WTC11 (cell line): ENCODE measurements at regions not wholly inside any gene's neighbourhood (a gene's known extent, or its start where the extent isn't known, plus 50 kb on each side); places are given as distances from the start of the nearest gene placed in this dataset.
"Not testable (repeated sequence)": the region's sequence is repeated elsewhere in the genome, so short reads cannot be mapped to it uniquely, and the experiment has no call there.

ENCODE experiments used
- ATAC-seq: fragments of 200-7000 bp; cut with Tn5 transposase; 2 replicates; pipeline ENCODE4 v1.10.0; 2021; ENCODE audit warnings: mild to moderate bottlenecking, moderate library complexity
- CTCF ChIA-PET: fragments of 300-600 bp; sonication (Branson Sonifier 250); formaldehyde crosslinking; loops from one replicate; lab custom pipeline; 2021; ENCODE audit warnings: antibody characterized with exemption; lab: Charles Lee
- POLR2A ChIA-PET: fragments of 350-600 bp; sonication (Branson Sonifier 250); formaldehyde crosslinking; loops from one replicate; lab custom pipeline; 2021; ENCODE audit warnings: antibody characterized with exemption; lab: Charles Lee
- DNase-seq: peaks from one replicate; pipeline ENCODE4 v3.0.0; 2021; ENCODE audit warnings: low spot score
- H3K27ac Mint-ChIP-seq: 2 replicates; pipeline ENCODE4 v1.8.0; 2021; ENCODE audit warnings: mixed read lengths
- H3K27me3 Mint-ChIP-seq: 2 replicates; pipeline ENCODE4 v1.8.0; 2021; ENCODE audit warnings: low read depth, mild to moderate bottlenecking, moderate library complexity, mixed read lengths
- H3K36me3 Mint-ChIP-seq: 2 replicates; pipeline ENCODE4 v1.8.0; 2021; ENCODE audit warnings: mixed read lengths
- H3K4me1 Mint-ChIP-seq: 2 replicates; pipeline ENCODE4 v1.8.0; 2022; ENCODE audit warnings: mixed read lengths
- H3K4me3 Mint-ChIP-seq: 2 replicates; pipeline ENCODE4 v1.8.0; 2021; ENCODE audit warnings: mild to moderate bottlenecking, moderate library complexity, mixed read lengths
- H3K9me3 Mint-ChIP-seq: 2 replicates; pipeline ENCODE4 v1.8.0; 2021; ENCODE audit warnings: mixed read lengths
- CREB1 ChIP-seq: sonication (generic); formaldehyde crosslinking; IDR thresholded peaks from 2 replicates; pipeline ENCODE4 v1.8.0; 2023; ENCODE audit warnings: mild to moderate bottlenecking, missing genetic modification reagents
- GTF2I ChIP-seq: fragments of 250-450 bp; sonication (Bioruptor Pico); conservative IDR thresholded peaks from 2 replicates; pipeline ENCODE4 v1.4.0; 2021; ENCODE audit warnings: mild to moderate bottlenecking
- NFATC4 ChIP-seq: fragments of 250-450 bp; sonication (Bioruptor Pico); IDR thresholded peaks from 2 replicates; pipeline ENCODE4 v1.9.0; 2021; ENCODE audit warnings: mild to moderate bottlenecking
- NFYB ChIP-seq: sonication (generic); formaldehyde crosslinking; conservative IDR thresholded peaks from 2 replicates; pipeline ENCODE4 v1.8.0; 2022; ENCODE audit warnings: low read depth, missing genetic modification reagents
- NR1H2 ChIP-seq: sonication (generic); formaldehyde crosslinking; IDR thresholded peaks from 2 replicates; pipeline ENCODE4 v1.9.0; 2021; ENCODE audit warnings: mild to moderate bottlenecking, moderate library complexity, missing genetic modification reagents
- NR2C2 ChIP-seq: sonication (generic); formaldehyde crosslinking; IDR thresholded peaks from 2 replicates; pipeline ENCODE4 v1.8.0; 2022; ENCODE audit warnings: mild to moderate bottlenecking, missing genetic modification reagents
- SOX15 ChIP-seq: fragments of 250-450 bp; sonication (Bioruptor Pico); IDR thresholded peaks from 2 replicates; pipeline ENCODE4 v1.9.0; 2021; ENCODE audit warnings: mild to moderate bottlenecking
- ZNF671 ChIP-seq: fragments of 250-450 bp; sonication (Bioruptor Pico); IDR thresholded peaks from 2 replicates; pipeline ENCODE4 v1.8.0; 2021; ENCODE audit warnings: mild to moderate bottlenecking
- TF ChIP-seq, protein P1 (sequence below): sonication (generic); formaldehyde crosslinking; conservative IDR thresholded peaks from 2 replicates; pipeline ENCODE4 v1.8.1; 2023; ENCODE audit warnings: mild to moderate bottlenecking, low read depth, missing genetic modification reagents, moderate library complexity
- TF ChIP-seq, protein P2 (sequence below): sonication (generic); formaldehyde crosslinking; IDR thresholded peaks from 2 replicates; pipeline ENCODE4 v1.8.1; 2022; ENCODE audit warnings: low read depth, mild to moderate bottlenecking, moderate library complexity, missing genetic modification reagents, borderline replicate concordance
- TF ChIP-seq, protein P3 (sequence below): sonication (generic); formaldehyde crosslinking; IDR thresholded peaks from 2 replicates; pipeline ENCODE4 v1.8.0; 2022; ENCODE audit warnings: mild to moderate bottlenecking, missing genetic modification reagents
- TF ChIP-seq, protein P4 (sequence below): sonication (generic); formaldehyde crosslinking; IDR thresholded peaks from 2 replicates; pipeline ENCODE4 v1.8.1; 2023; ENCODE audit warnings: mild to moderate bottlenecking, missing genetic modification reagents, borderline replicate concordance

DNA sequence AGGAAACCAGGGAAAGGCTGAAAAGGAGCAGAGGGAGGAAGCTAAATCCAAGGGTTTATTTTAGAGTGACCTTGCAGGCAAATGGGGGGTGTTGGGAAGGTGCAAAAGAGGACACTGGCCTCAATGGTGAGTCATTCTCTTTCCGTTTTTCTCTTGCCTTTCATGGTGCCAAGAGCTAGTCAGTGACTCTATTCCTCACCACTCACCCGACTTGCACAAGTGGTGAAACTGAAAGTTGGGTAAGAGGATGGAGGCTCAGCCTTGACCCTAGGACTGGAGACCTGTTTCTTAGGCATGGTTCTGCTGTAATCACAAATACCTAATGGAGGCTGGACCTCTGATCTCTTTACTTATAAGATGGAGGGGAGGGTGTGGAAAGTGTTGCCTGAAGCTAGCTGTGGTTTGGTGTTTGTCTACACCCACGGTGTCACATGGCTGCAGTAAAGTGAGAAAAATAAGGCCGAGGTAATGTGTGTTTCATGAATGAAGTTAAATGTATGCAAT, 67.3 kb upstream of the CREB3L1 start:
- Mint-ChIP-seq H3K4me1 (0 out of 2 replicates have a peak, but pooled peaks cover 3% of the 10 kb centered on the region), H3K9me3 (peaks cover 9% of the 10 kb centered on the region), H3K27me3 (no peaks in the 10 kb centered on the region), H3K27ac (no peak overlapping the region), H3K36me3 (no peaks in the 10 kb centered on the region), H3K4me3 (no peak overlapping the region)
- ChIA-PET CTCF (interaction anchor here (1.1 to 1.3 kb wide), 2 partner anchors 29 to 76 kb away, joined by 3 to 4 read pairs; no protein-coding TSS in a partner anchor), POLR2A (no interaction called here)
- TF ChIP-seq NFYB (CRISPR knock-in tag), result no peak
- TF ChIP-seq, protein P1, sequence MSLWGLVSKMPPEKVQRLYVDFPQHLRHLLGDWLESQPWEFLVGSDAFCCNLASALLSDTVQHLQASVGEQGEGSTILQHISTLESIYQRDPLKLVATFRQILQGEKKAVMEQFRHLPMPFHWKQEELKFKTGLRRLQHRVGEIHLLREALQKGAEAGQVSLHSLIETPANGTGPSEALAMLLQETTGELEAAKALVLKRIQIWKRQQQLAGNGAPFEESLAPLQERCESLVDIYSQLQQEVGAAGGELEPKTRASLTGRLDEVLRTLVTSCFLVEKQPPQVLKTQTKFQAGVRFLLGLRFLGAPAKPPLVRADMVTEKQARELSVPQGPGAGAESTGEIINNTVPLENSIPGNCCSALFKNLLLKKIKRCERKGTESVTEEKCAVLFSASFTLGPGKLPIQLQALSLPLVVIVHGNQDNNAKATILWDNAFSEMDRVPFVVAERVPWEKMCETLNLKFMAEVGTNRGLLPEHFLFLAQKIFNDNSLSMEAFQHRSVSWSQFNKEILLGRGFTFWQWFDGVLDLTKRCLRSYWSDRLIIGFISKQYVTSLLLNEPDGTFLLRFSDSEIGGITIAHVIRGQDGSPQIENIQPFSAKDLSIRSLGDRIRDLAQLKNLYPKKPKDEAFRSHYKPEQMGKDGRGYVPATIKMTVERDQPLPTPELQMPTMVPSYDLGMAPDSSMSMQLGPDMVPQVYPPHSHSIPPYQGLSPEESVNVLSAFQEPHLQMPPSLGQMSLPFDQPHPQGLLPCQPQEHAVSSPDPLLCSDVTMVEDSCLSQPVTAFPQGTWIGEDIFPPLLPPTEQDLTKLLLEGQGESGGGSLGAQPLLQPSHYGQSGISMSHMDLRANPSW (CRISPR knock-in tag), result no peak
- no peak for TF ChIP-seq NFATC4 (CRISPR knock-in tag)
- no peak for TF ChIP-seq CREB1 (CRISPR knock-in tag)
- no peak for TF ChIP-seq ZNF671 (CRISPR knock-in tag)
- TF ChIP-seq NR2C2, result no peak
- TF ChIP-seq, protein P2, sequence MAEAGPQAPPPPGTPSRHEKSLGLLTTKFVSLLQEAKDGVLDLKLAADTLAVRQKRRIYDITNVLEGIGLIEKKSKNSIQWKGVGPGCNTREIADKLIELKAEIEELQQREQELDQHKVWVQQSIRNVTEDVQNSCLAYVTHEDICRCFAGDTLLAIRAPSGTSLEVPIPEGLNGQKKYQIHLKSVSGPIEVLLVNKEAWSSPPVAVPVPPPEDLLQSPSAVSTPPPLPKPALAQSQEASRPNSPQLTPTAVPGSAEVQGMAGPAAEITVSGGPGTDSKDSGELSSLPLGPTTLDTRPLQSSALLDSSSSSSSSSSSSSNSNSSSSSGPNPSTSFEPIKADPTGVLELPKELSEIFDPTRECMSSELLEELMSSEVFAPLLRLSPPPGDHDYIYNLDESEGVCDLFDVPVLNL, result no peak
- ATAC-seq, result no peak
- DNase-seq, result no peak

DNA sequence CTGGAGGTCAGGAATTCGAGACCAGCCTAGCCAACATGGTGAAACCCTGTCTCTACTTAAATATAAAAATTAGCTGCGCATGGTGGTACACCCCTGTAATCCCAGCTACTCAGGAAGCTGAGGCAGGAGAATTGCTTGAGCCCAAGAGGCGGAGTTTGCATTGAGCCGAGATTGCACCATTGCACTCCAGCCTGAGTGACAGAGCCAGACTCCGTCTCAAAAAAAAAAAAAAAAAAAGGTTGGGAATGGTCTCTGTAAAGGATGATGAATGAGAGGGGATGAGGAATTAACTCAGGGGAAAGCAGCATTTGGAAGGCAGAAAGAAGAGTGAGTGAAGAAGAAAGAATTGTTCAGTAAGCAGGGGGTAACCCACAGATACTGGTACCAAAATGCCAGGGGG, 67.8 kb upstream of the CREB3L1 start:
- H3K27ac Mint-ChIP-seq, result 0 out of 2 replicates have a peak overlapping the region, but pooled peaks have one; percentile 10
- H3K9me3 Mint-ChIP-seq, H3K36me3 Mint-ChIP-seq, H3K4me1 Mint-ChIP-seq, H3K27me3 Mint-ChIP-seq, ATAC-seq, POLR2A ChIA-PET, H3K4me3 Mint-ChIP-seq, DNase-seq: not testable (repeated sequence)
- CTCF ChIA-PET, result interaction anchor here (0.6 to 1.3 kb wide), 4 partner anchors 30 to 1245 kb away, joined by 3 to 4 read pairs (median 3); no protein-coding TSS in a partner anchor

DNA sequence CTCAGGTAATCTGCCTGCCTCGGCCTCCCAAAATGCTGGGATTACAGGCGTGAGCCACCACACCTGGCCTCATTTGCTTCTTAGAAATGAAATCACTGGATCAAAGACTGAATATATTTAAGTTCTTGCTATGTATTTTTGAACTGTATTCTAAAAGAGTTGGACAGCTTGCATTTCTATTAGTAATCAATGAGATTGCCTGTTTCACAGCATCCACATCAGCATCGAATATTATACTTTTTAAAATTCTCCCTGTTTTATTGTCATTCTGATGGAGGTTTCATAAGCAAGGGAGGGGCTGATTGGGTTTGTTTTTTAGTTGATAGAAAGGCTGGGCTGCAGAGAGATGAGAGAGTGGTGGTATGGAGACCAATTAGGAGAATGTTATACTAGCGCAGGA, 68.7 kb upstream of the CREB3L1 start:
- TF ChIP-seq GTF2I (CRISPR knock-in tag), result peak; percentile 57; the same call in 1 of the 2 replicates
- TF ChIP-seq ZNF671 (CRISPR knock-in tag), result no peak
- TF ChIP-seq SOX15 (CRISPR knock-in tag), result no peak
- no peak for TF ChIP-seq NFATC4 (CRISPR knock-in tag)
- TF ChIP-seq, protein P3, sequence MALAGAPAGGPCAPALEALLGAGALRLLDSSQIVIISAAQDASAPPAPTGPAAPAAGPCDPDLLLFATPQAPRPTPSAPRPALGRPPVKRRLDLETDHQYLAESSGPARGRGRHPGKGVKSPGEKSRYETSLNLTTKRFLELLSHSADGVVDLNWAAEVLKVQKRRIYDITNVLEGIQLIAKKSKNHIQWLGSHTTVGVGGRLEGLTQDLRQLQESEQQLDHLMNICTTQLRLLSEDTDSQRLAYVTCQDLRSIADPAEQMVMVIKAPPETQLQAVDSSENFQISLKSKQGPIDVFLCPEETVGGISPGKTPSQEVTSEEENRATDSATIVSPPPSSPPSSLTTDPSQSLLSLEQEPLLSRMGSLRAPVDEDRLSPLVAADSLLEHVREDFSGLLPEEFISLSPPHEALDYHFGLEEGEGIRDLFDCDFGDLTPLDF (CRISPR knock-in tag), result no peak
- no peak for TF ChIP-seq NR1H2 (CRISPR knock-in tag)
- TF ChIP-seq, protein P4, sequence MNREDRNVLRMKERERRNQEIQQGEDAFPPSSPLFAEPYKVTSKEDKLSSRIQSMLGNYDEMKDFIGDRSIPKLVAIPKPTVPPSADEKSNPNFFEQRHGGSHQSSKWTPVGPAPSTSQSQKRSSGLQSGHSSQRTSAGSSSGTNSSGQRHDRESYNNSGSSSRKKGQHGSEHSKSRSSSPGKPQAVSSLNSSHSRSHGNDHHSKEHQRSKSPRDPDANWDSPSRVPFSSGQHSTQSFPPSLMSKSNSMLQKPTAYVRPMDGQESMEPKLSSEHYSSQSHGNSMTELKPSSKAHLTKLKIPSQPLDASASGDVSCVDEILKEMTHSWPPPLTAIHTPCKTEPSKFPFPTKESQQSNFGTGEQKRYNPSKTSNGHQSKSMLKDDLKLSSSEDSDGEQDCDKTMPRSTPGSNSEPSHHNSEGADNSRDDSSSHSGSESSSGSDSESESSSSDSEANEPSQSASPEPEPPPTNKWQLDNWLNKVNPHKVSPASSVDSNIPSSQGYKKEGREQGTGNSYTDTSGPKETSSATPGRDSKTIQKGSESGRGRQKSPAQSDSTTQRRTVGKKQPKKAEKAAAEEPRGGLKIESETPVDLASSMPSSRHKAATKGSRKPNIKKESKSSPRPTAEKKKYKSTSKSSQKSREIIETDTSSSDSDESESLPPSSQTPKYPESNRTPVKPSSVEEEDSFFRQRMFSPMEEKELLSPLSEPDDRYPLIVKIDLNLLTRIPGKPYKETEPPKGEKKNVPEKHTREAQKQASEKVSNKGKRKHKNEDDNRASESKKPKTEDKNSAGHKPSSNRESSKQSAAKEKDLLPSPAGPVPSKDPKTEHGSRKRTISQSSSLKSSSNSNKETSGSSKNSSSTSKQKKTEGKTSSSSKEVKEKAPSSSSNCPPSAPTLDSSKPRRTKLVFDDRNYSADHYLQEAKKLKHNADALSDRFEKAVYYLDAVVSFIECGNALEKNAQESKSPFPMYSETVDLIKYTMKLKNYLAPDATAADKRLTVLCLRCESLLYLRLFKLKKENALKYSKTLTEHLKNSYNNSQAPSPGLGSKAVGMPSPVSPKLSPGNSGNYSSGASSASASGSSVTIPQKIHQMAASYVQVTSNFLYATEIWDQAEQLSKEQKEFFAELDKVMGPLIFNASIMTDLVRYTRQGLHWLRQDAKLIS (CRISPR knock-in tag), result no peak
- TF ChIP-seq, all 79 proteins: peak for 1
- no peak for ATAC-seq
- Mint-ChIP-seq H3K4me3 (no peak overlapping the region), H3K4me1 (peaks cover 4% of the 10 kb centered on the region; the same call in 1 of the 2 replicates), H3K27me3 (no peaks in the 10 kb centered on the region), H3K36me3 (no peaks in the 10 kb centered on the region), H3K27ac (no peak overlapping the region), H3K9me3 (peaks cover 9% of the 10 kb centered on the region)
- ChIA-PET CTCF (no interaction called here), POLR2A (no interaction called here)
- no peak for DNase-seq
